IMR-90 (cell line): ENCODE measurements at regions not wholly inside any gene's neighbourhood (a gene's known extent, or its start where the extent isn't known, plus 50 kb on each side); places are given as distances from the start of the nearest gene placed in this dataset.

Experiments used
- ATAC-seq: fragments of 200-7000 bp; cut with Tn5 transposase; 2 replicates; pipeline ENCODE4 v1.9.1; 2020; ENCODE audit warnings: low read depth, mild to moderate bottlenecking, moderate library complexity
- BruUV-seq: library from RNA; stranded (reverse); fragments of 400-500 nt; replicated peaks from 2 replicates; lab custom pipeline; 2021; lab: Mats Ljungman, UMichigan
- CTCF ChIA-PET: fragments of 300-600 bp; formaldehyde crosslinking; extraction: SDS; loops from one replicate; lab custom pipeline; 2021; ENCODE audit warnings: antibody characterized with exemption; lab: Yijun Ruan, JAX
- POLR2A ChIA-PET: fragments of 300-600 bp; sonication (Branson Sonifier 250); formaldehyde crosslinking; loops from one replicate; lab custom pipeline; 2022; ENCODE audit warnings: antibody characterized with exemption; ENCODE audit not compliant: unreplicated experiment; lab: Charles Lee
- DNase-seq: peaks from one replicate; pipeline ENCODE4 v3.0.0; 2013
- H2AFZ ChIP-seq: replicated peaks from 2 replicates; pipeline ENCODE3; 2013; ENCODE audit warnings: low read length, mild to moderate bottlenecking; ENCODE audit not compliant: poor library complexity
- H2AK5ac ChIP-seq: 2 replicates; pipeline ENCODE4 v1.6.1; 2013; ENCODE audit warnings: low read depth, low read length, inconsistent platforms
- H2AK9ac ChIP-seq: replicated peaks from 2 replicates; pipeline ENCODE3; 2013; ENCODE audit warnings: mild to moderate bottlenecking, low read depth, low read length, moderate library complexity; ENCODE audit not compliant: poor library complexity
- H2BK120ac ChIP-seq: 2 replicates; pipeline ENCODE4 v1.6.1; 2013; ENCODE audit warnings: low read depth, low read length, inconsistent platforms
- H2BK15ac ChIP-seq: 3 replicates; pipeline ENCODE4 v1.6.1; 2013; ENCODE audit warnings: low read depth, low read length, inconsistent platforms
- H2BK20ac ChIP-seq: 2 replicates; pipeline ENCODE4 v1.6.1; 2013; ENCODE audit warnings: low read depth, mild to moderate bottlenecking, inconsistent platforms, low read length, moderate library complexity
- H2BK5ac ChIP-seq: 2 replicates; pipeline ENCODE4 v1.6.1; 2013; ENCODE audit warnings: mild to moderate bottlenecking, low read depth, low read length, inconsistent platforms; ENCODE audit not compliant: poor library complexity, severe bottlenecking
- H3K14ac ChIP-seq: replicated peaks from 2 replicates; pipeline ENCODE4 v1.6.1; 2013; ENCODE audit warnings: low read depth, low read length, inconsistent platforms
- H3K18ac ChIP-seq: 2 replicates; pipeline ENCODE4 v1.6.1; 2013; ENCODE audit warnings: low read depth, low read length, control low read depth
- H3K23ac ChIP-seq: 2 replicates; pipeline ENCODE4 v1.6.1; 2013; ENCODE audit warnings: low read depth, low read length, inconsistent platforms
- H3K27ac ChIP-seq: 2 replicates; pipeline ENCODE4 v1.5.1; 2013; ENCODE audit warnings: mild to moderate bottlenecking, control low read depth, low read length; ENCODE audit not compliant: insufficient read depth
- H3K27me3 ChIP-seq: 2 replicates; pipeline ENCODE4 v1.6.1; 2013; ENCODE audit warnings: low read length; ENCODE audit not compliant: control insufficient read depth, insufficient read depth
- H3K36me3 ChIP-seq: 2 replicates; pipeline ENCODE4 v1.6.1; 2013; ENCODE audit warnings: low read length, mixed read lengths; ENCODE audit not compliant: control insufficient read depth, insufficient read depth
- H3K4ac ChIP-seq: 2 replicates; pipeline ENCODE4 v1.6.1; 2013; ENCODE audit warnings: low read depth, low read length, inconsistent platforms
- H3K4me1 ChIP-seq: 2 replicates; pipeline ENCODE4 v1.6.1; 2013; ENCODE audit warnings: low read length, mixed read lengths; ENCODE audit not compliant: control insufficient read depth, insufficient read depth
- H3K4me2 ChIP-seq: 2 replicates; pipeline ENCODE4 v1.6.1; 2013; ENCODE audit warnings: low read depth, mild to moderate bottlenecking, control low read depth, low read length, moderate library complexity
- H3K4me3 ChIP-seq: 2 replicates; pipeline ENCODE4 v1.5.1; 2013; ENCODE audit warnings: low read depth, mild to moderate bottlenecking, control low read depth, low read length, moderate library complexity; ENCODE audit not compliant: insufficient read depth
- H3K56ac ChIP-seq: 2 replicates; pipeline ENCODE4 v1.6.1; 2013; ENCODE audit warnings: low read length, inconsistent platforms; ENCODE audit not compliant: insufficient read depth; ENCODE audit errors: extremely low read depth
- H3K79me1 ChIP-seq, 2 experiments: 2 replicates each; pipeline ENCODE4 v1.6.1; 2013; ENCODE audit warnings: low read length in 2 of 2, inconsistent platforms in 1 of 2, low read depth in 1 of 2
- H3K9ac ChIP-seq: 2 replicates; pipeline ENCODE4 v1.6.1; 2013; ENCODE audit warnings: low read depth, low read length, control low read depth
- H3K9me1 ChIP-seq: 2 replicates; pipeline ENCODE4 v1.6.1; 2013; ENCODE audit warnings: low read length, inconsistent platforms; ENCODE audit not compliant: insufficient read depth
- H3K9me3 ChIP-seq: 2 replicates; pipeline ENCODE4 v1.6.1; 2013; ENCODE audit warnings: low read length; ENCODE audit not compliant: control insufficient read depth, insufficient read depth
- H4K20me1 ChIP-seq: 2 replicates; pipeline ENCODE4 v1.6.1; 2013; ENCODE audit warnings: low read length, inconsistent platforms; ENCODE audit not compliant: insufficient read depth
- H4K5ac ChIP-seq: 2 replicates; pipeline ENCODE4 v1.6.1; 2013; ENCODE audit warnings: mild to moderate bottlenecking, low read depth, low read length, control low read depth
- H4K8ac ChIP-seq, 2 experiments: 2 replicates each; pipeline ENCODE4 v1.6.1; 2013; ENCODE audit warnings: low read depth in 2 of 2, low read length in 2 of 2, control low read depth in 1 of 2, inconsistent platforms in 1 of 2
- H4K91ac ChIP-seq: 2 replicates; pipeline ENCODE4 v1.6.1; 2013; ENCODE audit warnings: low read depth, low read length, inconsistent platforms; ENCODE audit not compliant: insufficient read depth
- CEBPB ChIP-seq: IDR thresholded peaks from 2 replicates; pipeline ENCODE4 v1.6.1; 2012; ENCODE audit warnings: low read depth, low read length, improper control_type of control experiment
- ELK1 ChIP-seq: fragments of 150-350 bp; IDR thresholded peaks from 2 replicates; pipeline ENCODE4 v1.6.1; 2016; ENCODE audit warnings: low read depth, mild to moderate bottlenecking, low read length, moderate library complexity, borderline replicate concordance
- MAZ ChIP-seq: IDR thresholded peaks from 2 replicates; pipeline ENCODE4 v1.6.1; 2012; ENCODE audit warnings: low read depth, mild to moderate bottlenecking, low read length, improper control_type of control experiment, moderate library complexity, borderline replicate concordance
- MXI1 ChIP-seq: IDR thresholded peaks from 2 replicates; pipeline ENCODE4 v1.6.1; 2012; ENCODE audit warnings: low read depth, mild to moderate bottlenecking, low read length, moderate library complexity, borderline replicate concordance
- NFE2L2 ChIP-seq: fragments of 150-350 bp; IDR thresholded peaks from 2 replicates; pipeline ENCODE4 v1.6.1; 2016; ENCODE audit warnings: low read depth, mild to moderate bottlenecking, low read length
- POLR2A ChIP-seq: IDR thresholded peaks from 2 replicates; pipeline ENCODE4 v1.6.1; 2012; ENCODE audit warnings: mild to moderate bottlenecking, low read depth, low read length
- RFX5 ChIP-seq: IDR thresholded peaks from 2 replicates; pipeline ENCODE4 v1.8.0; 2012; ENCODE audit warnings: low read depth, mild to moderate bottlenecking, low read length, moderate library complexity
- USF2 ChIP-seq: fragments of 150-350 bp; IDR thresholded peaks from 2 replicates; pipeline ENCODE4 v1.6.1; 2017; ENCODE audit warnings: mild to moderate bottlenecking, antibody characterized with exemption, low read length, low read depth
- dilution Hi-C: fragments of 300-500 bp; cut with HindIII; formaldehyde crosslinking; loops from one replicate; pipeline ENCODE4 v1.14.3; 2018; ENCODE audit warnings: low sequenced_read_pairs; ENCODE audit not compliant: unreplicated experiment
- in situ Hi-C: fragments of 300-500 bp; cut with MboI; formaldehyde crosslinking; loops from 3 replicates; pipeline ENCODE4 v1.14.3; 2019; ENCODE audit warnings: low sequenced_read_pairs, inconsistent platforms, mixed read lengths
- intact Hi-C: fragments of 100-400 bp; cut with micrococcal nuclease; formaldehyde crosslinking; loops from 2 replicates; pipeline ENCODE4 v1.10.0; 2022

GRCh38 chr3:74149466-74149865, 465.0 kb downstream of the CNTN3 start:
- H3K9me3 ChIP-seq, result no peaks in the 10 kb centered on the region
- no peak overlapping the region for H2BK5ac ChIP-seq
- H3K4me2 ChIP-seq, result no peak overlapping the region
- no peaks in the 10 kb centered on the region for H3K9me1 ChIP-seq
- no peak overlapping the region for H3K27ac ChIP-seq
- dilution Hi-C loops (no loop called here), in situ Hi-C loops (no loop called here), intact Hi-C loops (no loop called here)
- no peak overlapping the region for H3K14ac ChIP-seq
- DNase-seq, result no peak
- H3K4ac ChIP-seq, result no peak overlapping the region
- CTCF ChIA-PET, result no interaction called here
- H2AK5ac ChIP-seq, result no peak overlapping the region
- TF ChIP-seq MAZ (no peak), ELK1 (no peak), NFE2L2 (no peak), CEBPB (no peak), POLR2A (no peak), USF2 (no peak), MXI1 (no peak), RFX5 (no peak)
- no TSS peak for BruUV-seq
- POLR2A ChIA-PET, result interaction anchor here (0.6 kb wide), 1 partner anchor 263 kb away, joined by 3 read pairs; no protein-coding TSS in a partner anchor
- H2BK120ac ChIP-seq, result no peak overlapping the region
- H2AFZ ChIP-seq, result no peak overlapping the region
- no peak overlapping the region for H3K23ac ChIP-seq
- no peaks in the 10 kb centered on the region for H4K20me1 ChIP-seq
- no peak overlapping the region for H3K4me3 ChIP-seq
- no peak overlapping the region for H3K9ac ChIP-seq
- no peaks in the 10 kb centered on the region for H3K27me3 ChIP-seq
- H3K18ac ChIP-seq, result no peak overlapping the region
- no peak overlapping the region for H2BK15ac ChIP-seq
- H3K4me1 ChIP-seq, result no peaks in the 10 kb centered on the region
- H4K91ac ChIP-seq, result no peak overlapping the region
- H3K36me3 ChIP-seq, result no peaks in the 10 kb centered on the region
- H2BK20ac ChIP-seq, result no peak overlapping the region
- H3K56ac ChIP-seq, result no peak overlapping the region
- no peak overlapping the region for H4K5ac ChIP-seq
- H4K8ac ChIP-seq, result no peak overlapping the region
- ATAC-seq, result no peak
- H3K79me1 ChIP-seq, result no peaks in the 10 kb centered on the region
- no peak overlapping the region for H2AK9ac ChIP-seq
